ENCODE measurements at regions not wholly inside any gene's neighbourhood (a gene's known extent, or its start where the extent isn't known, plus 50 kb on each side); places are given as distances from the start of the nearest gene placed in this dataset.

- peak; percentile 31 for DNase-seq (ENCODE audit: low read depth, low spot score)
Observed at GRCh38 chr6:9532621-9533557, 882.0 kb downstream of the TFAP2A start.

- no peak for DNase-seq (ENCODE audit: low read depth, low spot score)
Observed at GRCh38 chr6:9527679-9528286, 887.1 kb downstream of the TFAP2A start.

GRCh38 chr6:9523462-9523861, 891.4 kb downstream of the TFAP2A start:
- peak; percentile 82 for DNase-seq (ENCODE audit: low read depth, low spot score)

GRCh38 chr6:9522101-9522500, 892.8 kb downstream of the TFAP2A start:
- DNase-seq (ENCODE audit: low read depth, low spot score) = no peak

DNA sequence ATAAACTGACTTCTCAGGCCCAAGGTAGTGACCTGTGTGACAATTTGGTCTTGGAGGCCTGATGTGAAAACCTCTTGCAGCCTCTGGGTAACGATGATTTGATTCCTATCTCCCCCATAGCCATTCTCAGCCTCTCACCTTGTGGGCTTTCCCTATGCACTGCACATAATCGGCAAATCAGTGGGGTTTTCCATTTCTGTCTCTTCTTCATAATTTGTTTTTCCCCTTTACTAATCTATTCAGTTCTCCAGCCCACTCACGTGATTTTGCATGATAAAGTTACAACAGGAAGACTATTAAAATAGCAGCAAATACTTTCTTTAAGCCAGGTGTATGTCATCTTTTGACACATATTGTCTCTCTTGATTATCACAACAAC, 893.7 kb downstream of the TFAP2A start:
- DNase-seq (ENCODE audit: low read depth, low spot score) = no peak

DNA sequence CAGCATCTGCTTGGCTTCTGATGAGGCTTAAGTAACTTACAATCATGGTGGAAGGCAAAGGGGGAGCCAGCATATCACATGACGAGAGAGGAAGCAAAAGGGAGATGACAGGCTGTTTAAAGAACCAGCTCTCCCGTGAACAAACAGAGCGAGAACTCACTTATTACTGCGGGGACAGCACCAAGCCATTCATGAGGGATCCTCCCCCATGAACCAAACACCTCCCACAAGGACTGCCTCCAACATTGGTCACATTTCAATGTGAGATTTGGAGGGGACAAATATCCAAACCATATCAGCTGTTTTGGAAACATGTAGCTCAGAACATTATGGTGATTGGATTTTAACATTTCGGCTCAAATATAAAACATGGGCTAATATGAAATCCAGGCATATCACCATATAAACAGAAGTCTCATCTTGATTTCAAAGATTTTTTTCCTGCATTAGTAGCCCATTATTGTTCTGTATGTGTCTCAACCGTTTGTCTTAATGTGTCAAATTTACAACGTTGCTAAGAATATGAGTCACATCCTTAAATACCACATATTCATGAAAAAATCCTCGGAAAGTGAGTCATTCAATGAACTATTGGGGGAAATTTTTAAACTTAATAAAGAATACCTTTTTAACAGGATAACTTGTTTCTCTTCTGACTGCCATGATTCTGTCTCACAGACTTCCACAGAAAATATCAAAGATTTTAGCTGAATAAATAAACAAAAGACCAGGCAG, 894.3 kb downstream of the TFAP2A start:
- peak; percentile 67 for DNase-seq (ENCODE audit: low read depth, low spot score)

GRCh38 chr6:9518431-9518830, 896.4 kb downstream of the TFAP2A start:
- no peak for DNase-seq (ENCODE audit: low read depth, low spot score)

DNA sequence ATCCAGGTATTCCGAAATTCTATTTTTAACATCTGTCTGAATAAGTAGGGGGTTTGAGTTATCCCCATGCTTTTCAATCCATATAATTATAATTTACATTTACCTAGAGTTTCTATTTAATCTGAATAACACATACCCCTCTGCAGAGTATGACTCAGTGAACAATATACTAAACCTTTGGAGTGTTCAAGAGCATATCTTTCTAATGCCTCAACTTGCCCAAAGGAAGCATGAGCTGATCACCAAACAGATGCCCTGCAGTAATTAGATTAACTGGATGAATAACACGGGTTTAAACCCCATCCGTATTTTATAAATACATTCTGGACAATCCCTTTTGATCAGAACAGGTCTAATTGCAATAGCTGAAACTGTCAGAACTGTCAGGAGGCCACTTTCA, 897.1 kb downstream of the TFAP2A start:
- no peak for DNase-seq (ENCODE audit: low read depth, low spot score)

GRCh38 chr6:9515633-9516606, 899.0 kb downstream of the TFAP2A start:
- peak; percentile 82 for DNase-seq (ENCODE audit: low read depth, low spot score)

DNA sequence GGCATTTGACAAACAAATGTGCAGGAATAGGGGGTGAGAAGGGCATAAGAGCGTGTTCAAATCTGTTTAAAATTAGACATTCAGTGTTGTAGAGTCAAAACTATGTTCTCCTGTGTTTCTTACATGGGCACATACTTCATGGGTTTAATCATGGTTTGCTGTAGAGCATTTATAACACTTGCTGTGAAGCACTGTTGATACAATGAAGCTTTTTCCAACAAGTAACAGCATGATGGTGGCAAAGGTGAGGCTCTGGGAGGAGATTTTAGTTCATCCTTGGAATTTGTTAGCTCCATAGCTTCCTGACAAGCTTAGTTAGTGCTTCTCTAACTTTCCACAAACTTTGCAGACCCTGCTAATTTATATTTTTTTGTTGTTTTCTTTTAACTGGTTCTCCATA, 900.7 kb downstream of the TFAP2A start:
- no peak for DNase-seq (ENCODE audit: low read depth, low spot score)

GRCh38 chr6:9511157-9511556, 903.7 kb downstream of the TFAP2A start:
- DNase-seq (ENCODE audit: low read depth, low spot score) = no peak

GRCh38 chr6:9507136-9507895, 907.6 kb downstream of the TFAP2A start:
- DNase-seq (ENCODE audit: low read depth, low spot score) = no peak

- no peak for DNase-seq (ENCODE audit: low read depth, low spot score)
Observed at GRCh38 chr6:9504191-9504590, 910.7 kb downstream of the TFAP2A start.

DNA sequence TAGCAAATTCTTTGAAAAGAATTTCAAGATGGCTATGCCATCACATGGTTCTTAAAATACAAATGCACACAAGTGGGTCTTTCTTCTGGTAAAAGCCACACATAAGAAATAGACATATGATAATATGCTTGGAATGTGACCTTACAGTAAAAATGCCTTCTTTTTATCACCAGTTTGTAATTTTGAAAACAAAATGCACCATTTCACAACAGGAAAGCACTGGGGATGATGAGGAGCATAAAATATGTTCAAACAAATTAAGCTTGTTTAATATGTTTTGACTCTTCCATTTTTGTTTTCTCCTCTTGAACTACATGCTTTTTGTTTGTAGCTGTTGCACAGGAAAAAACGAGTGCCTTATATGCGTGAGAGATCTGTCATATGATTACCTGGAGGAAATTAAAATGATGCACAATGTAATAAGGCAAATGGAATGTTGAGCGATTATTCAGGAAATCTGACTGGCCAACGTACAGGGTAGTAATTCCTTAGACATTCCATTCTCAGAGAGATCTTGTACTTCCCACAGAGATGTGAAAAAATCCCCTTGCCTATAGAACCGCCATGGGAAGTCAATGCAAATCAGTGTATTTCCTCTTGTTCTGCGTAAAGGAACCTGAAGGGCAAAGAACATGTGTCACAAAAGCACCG, 911.6 kb downstream of the TFAP2A start:
- peak; percentile 82 for DNase-seq (ENCODE audit: low read depth, low spot score)

DNA sequence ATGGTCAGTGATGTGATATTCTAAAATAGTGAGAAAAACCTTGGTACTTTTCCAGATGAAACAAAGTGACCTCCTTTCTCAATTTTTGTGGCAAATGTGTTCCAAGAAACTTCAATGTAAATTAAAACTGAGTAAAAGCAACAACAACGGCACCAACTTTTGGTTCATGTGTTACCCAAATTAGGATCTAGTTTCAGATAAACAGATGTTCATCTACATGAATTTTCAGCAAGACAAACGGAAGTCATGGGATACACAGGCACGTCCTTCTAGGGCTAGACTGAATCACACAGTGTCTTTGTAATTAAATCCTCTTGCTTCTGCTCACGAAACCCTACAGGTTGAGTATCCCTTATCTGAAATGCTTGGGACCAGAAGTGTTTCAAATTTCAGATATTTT, 915.2 kb downstream of the TFAP2A start:
- no peak for DNase-seq (ENCODE audit: low read depth, low spot score)

- peak; percentile 17 for DNase-seq (ENCODE audit: low read depth, low spot score)
Observed at GRCh38 chr6:9496837-9497236, 918.0 kb downstream of the TFAP2A start.

GRCh38 chr6:9494864-9495263, 920.0 kb downstream of the TFAP2A start:
- peak; percentile 53 for DNase-seq (ENCODE audit: low read depth, low spot score)

DNA sequence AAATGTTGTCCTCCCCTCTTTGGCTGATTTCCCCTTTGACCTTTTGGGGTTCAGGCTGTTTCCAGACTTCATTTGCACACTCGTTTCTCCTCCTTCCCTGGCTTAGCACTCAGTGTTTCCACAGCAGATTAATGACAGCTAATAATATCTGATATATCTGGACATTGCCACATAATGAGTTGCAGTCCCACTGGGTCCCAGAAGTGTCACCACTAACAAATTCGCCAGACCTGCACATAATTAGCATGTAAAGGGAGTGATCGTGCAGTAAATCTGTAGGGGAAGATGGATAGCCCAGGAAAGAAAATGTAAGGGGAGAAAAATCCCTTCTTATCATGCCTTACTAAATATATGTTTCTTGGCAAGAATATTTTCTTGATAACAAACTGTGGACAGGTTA, 922.1 kb downstream of the TFAP2A start:
- DNase-seq (ENCODE audit: low read depth, low spot score) = no peak

DNA sequence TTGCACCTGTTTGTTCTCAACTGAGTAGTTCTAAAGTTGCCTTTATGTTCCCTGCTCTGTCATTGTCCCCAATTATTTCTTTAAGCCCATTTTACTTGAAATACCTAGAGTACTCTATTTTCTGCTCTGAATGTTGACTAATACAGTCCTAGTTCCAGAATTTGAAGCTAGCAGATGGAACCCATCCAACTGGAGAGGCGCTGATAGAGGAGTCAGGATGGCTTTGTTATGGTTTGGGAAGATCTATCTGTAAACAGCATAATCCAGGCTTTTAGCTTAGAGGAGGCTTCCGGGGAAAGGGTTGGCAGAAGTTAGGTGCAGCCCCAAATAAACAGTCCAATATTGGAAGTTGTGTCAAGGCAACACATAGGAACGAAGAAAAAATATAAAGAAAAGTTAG, 927.7 kb downstream of the TFAP2A start:
- no peak for DNase-seq (ENCODE audit: low read depth, low spot score)

- no peak for DNase-seq (ENCODE audit: low read depth, low spot score)
Observed at GRCh38 chr6:9485992-9486391, 928.9 kb downstream of the TFAP2A start.

Measured in astrocyte of the hippocampus (primary cell).